A549 (cell line): ENCODE measurements at regions not wholly inside any gene's neighbourhood (a gene's known extent, or its start where the extent isn't known, plus 50 kb on each side); places are given as distances from the start of the nearest gene placed in this dataset.

Experiments
- ATAC-seq, 2 experiments: fragments of 200-7000 bp in 1 of 2; fragments of >200 bp in 1 of 2; cut with Nextera tagmentation in 1 of 2; cut with Tn5 transposase in 1 of 2; 3 replicates each; pipeline versions ENCODE4 v1.8.0 to v1.9.1; 2018 to 2020; ENCODE audit warnings: mild to moderate bottlenecking in 1 of 2, moderate library complexity in 1 of 2
- CTCF ChIA-PET: fragments of 300-600 bp; sonication (Branson Sonifier 250); formaldehyde crosslinking; extraction: SDS; loops from one replicate; lab custom pipeline; 2021; ENCODE audit warnings: antibody characterized with exemption, inconsistent platforms; lab: Yijun Ruan, JAX
- POLR2A ChIA-PET: fragments of 350-600 bp; formaldehyde crosslinking; extraction: SDS; loops from one replicate; lab custom pipeline; 2021; ENCODE audit warnings: antibody characterized with exemption, inconsistent platforms; lab: Yijun Ruan, JAX
- DNase-seq, 2 experiments: peaks; one replicate each; pipeline versions ENCODE4 v3.0.0 to v3.0.0-alpha.2; 2011 to 2016; ENCODE audit warnings: low read depth in 1 of 2, low spot score in 1 of 2
- FAIRE-seq: peaks from 2 replicates; lab custom pipeline; 2011; peaks lifted over from hg19 to GRCh38; lab: Jason Lieb, UNC
- H3K27ac ChIP-seq, 2 experiments: fragments of >200 bp; sonication (Bioruptor Twin); formaldehyde crosslinking; 3 replicates each; pipeline ENCODE4 v1.5.1; 2016 to 2017
- H3K4me1 ChIP-seq: fragments of >200 bp; sonication (Bioruptor Twin); formaldehyde crosslinking; 3 replicates; pipeline ENCODE4 v1.6.1; 2016
- H3K4me2 ChIP-seq: fragments of >200 bp; sonication (Bioruptor Twin); formaldehyde crosslinking; 3 replicates; pipeline ENCODE4 v1.6.1; 2016
- H3K4me3 ChIP-seq: fragments of >200 bp; sonication (Bioruptor Twin); formaldehyde crosslinking; 3 replicates; pipeline ENCODE4 v1.5.1; 2016
- H3K9me3 ChIP-seq: fragments of >200 bp; sonication (Bioruptor Twin); formaldehyde crosslinking; 3 replicates; pipeline ENCODE4 v1.6.1; 2016
- CBX8 ChIP-seq: fragments of 200-600 bp; sonication (generic); IDR thresholded peaks from 2 replicates; pipeline ENCODE4 v1.6.1; 2016
- EHF ChIP-seq: fragments of 250-450 bp; sonication (Bioruptor Pico); IDR thresholded peaks from 2 replicates; pipeline ENCODE4 v1.5.0; 2020; ENCODE audit warnings: mild to moderate bottlenecking
- ELK1 ChIP-seq: fragments of 150-350 bp; IDR thresholded peaks from 2 replicates; pipeline ENCODE4 v1.6.1; 2014; ENCODE audit warnings: low read depth, mild to moderate bottlenecking, low read length
- FOXS1 ChIP-seq: fragments of 250-450 bp; sonication (Bioruptor Pico); IDR thresholded peaks from 2 replicates; pipeline ENCODE4 v1.5.0; 2020; ENCODE audit warnings: mild to moderate bottlenecking, moderate library complexity
- HOXA7 ChIP-seq: fragments of 250-450 bp; sonication (Bioruptor Pico); IDR thresholded peaks from 2 replicates; pipeline ENCODE4 v1.5.0; 2020; ENCODE audit warnings: mild to moderate bottlenecking, moderate library complexity
- MAZ ChIP-seq: fragments of 150-350 bp; IDR thresholded peaks from 2 replicates; pipeline ENCODE4 v1.6.1; 2014; ENCODE audit warnings: antibody characterized with exemption, low read depth, low read length, borderline replicate concordance
- NR3C1 ChIP-seq: fragments of >200 bp; sonication (Bioruptor Twin); formaldehyde crosslinking; IDR thresholded peaks from 3 replicates; pipeline ENCODE4 v1.6.1; 2017
- PHF8 ChIP-seq: fragments of 200-600 bp; sonication (generic); IDR thresholded peaks from 2 replicates; pipeline ENCODE4 v1.6.1; 2016; ENCODE audit warnings: low read depth, mild to moderate bottlenecking, antibody characterized with exemption, moderate library complexity, borderline replicate concordance
- POLR2A ChIP-seq: IDR thresholded peaks from 2 replicates; pipeline ENCODE4 v1.6.1; 2012; ENCODE audit warnings: mild to moderate bottlenecking, low read length
- POLR2AphosphoS2 ChIP-seq: conservative IDR thresholded peaks from 2 replicates; pipeline ENCODE4 v1.6.1; 2012; ENCODE audit warnings: low read length, improper control_type of control experiment, inconsistent platforms
- RFX5 ChIP-seq: fragments of 450-650 bp; IDR thresholded peaks from 2 replicates; pipeline ENCODE4 v1.7.1; 2014; ENCODE audit warnings: antibody characterized with exemption, mild to moderate bottlenecking, moderate library complexity
- RNF2 ChIP-seq: fragments of 200-600 bp; sonication (generic); IDR thresholded peaks from 2 replicates; pipeline ENCODE4 v1.6.1; 2016; ENCODE audit warnings: low read depth, mild to moderate bottlenecking, antibody characterized with exemption, moderate library complexity, borderline replicate concordance
- TFCP2L1 ChIP-seq: fragments of 250-450 bp; sonication (Bioruptor Pico); IDR thresholded peaks from 2 replicates; pipeline ENCODE4 v1.5.0; 2021; ENCODE audit warnings: mild to moderate bottlenecking
- ZC3H11A ChIP-seq: fragments of 450-650 bp; IDR thresholded peaks from 2 replicates; pipeline ENCODE4 v1.6.1; 2014; ENCODE audit warnings: antibody characterized with exemption, mild to moderate bottlenecking
- ZSCAN20 ChIP-seq: fragments of 250-450 bp; sonication (Bioruptor Pico); IDR thresholded peaks from 2 replicates; pipeline ENCODE4 v1.8.0; 2022; ENCODE audit warnings: mild to moderate bottlenecking, moderate library complexity
- WGBS: methylation state at CpG from one replicate; pipeline ENCODE4 v1.1.6; 2017; ENCODE audit errors: missing lambda C conversion rate; 5-methylcytosine and 5-hydroxymethylcytosine counted together
- TF ChIP-seq, protein P1 (sequence below): fragments of >200 bp; sonication (Bioruptor Twin); formaldehyde crosslinking; IDR thresholded peaks from 3 replicates; pipeline ENCODE4 v1.6.1; 2016
- TF ChIP-seq, protein P2 (sequence below): fragments of >200 bp; sonication (Bioruptor Twin); formaldehyde crosslinking; IDR thresholded peaks from 3 replicates; pipeline ENCODE4 v1.5.1; 2016

DNA sequence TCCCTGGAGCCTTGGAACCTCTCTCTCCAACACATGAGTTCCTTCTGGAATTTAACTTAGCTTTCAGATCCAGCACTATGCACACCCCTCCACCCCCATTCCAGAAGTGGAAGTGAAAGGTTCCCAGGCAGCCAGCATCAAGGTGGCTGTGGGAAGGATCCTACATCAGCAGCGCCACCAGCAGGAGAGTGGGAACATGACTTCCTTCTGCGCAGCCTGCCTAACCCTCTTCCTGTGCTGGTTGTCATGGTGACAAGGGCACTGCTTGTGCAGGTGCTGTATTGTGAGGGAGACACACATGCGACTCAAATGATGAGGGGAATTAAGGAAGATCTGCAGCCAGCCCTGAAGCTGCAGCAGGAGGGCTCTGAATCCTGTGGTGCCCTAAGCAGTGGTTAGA lies 904.5 kb upstream of the API5 start:
- H3K4me3 ChIP-seq = no peak overlapping the region
- no peak for FAIRE-seq
- H3K27ac ChIP-seq = no peak overlapping the region
- WGBS = 0% methylated on average over 1 of the region's 3 CpGs
- no peaks in the 10 kb centered on the region for H3K4me1 ChIP-seq
- no peak for DNase-seq
- ChIA-PET POLR2A (no interaction called here), CTCF (no interaction called here)
- H3K9me3 ChIP-seq = no peaks in the 10 kb centered on the region
- H3K4me2 ChIP-seq = no peak overlapping the region
- no peak for TF ChIP-seq HOXA7 (CRISPR knock-in tag)
- no peak for TF ChIP-seq MAZ
- ATAC-seq = no peak

DNA sequence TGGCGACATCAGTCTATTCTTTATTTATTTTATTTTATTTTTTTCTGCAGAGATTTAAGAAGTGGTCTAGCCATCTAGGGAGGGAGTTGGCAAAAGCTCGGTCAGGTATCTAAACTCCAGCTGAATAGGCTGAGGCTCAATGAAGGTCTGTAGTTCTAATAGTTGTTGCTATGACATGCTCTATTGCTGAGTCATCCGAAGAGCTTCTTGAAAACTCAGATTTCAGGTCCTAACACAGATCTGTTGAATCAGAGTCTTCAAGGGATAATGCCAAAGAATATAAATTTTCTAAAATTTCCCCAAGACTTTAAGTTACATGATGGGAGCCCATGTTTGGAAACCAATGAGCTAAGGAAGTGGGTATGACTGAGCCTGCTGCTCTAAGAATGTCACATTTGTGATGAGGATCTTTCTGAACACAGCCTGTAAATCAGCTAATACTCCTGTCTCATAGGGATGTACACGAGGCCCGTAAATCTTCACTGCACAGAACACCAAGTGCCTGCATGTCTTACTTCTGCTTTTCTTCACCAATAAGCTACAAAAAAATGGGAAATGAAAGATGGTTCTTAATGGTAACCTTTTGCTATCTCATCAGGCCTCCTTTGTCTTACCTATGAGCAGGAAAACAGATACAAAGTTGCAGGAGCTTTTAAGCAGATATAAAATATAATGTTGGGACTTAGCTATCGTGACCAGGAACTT lies 901.4 kb upstream of the API5 start:
- WGBS = 2% methylated on average over 6 of the region's 6 CpGs
- ATAC-seq = no peak
- DNase-seq = no peak

DNA sequence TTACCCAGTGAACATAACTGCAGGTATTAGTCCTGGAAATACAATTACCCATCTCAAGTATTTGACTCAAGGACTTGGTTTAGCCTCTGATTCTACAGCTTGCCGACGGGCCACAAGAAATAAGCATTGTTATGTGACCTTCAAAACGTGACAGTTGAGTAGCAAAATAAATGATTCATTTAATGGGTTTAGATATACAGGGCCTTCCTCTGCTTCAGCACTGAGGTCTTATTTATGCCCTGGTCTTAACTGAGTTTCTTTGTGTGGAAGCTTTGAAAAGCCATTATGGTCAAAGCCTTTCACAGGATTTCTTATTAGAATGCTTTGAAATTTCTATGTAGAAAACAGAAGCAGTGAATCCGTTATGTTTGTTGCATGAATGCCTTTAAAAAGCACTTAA lies 899.2 kb upstream of the API5 start:
- TF ChIP-seq RFX5 = no peak
- no peak for TF ChIP-seq RNF2
- TF ChIP-seq TFCP2L1 = no peak
- TF ChIP-seq PHF8 = no peak
- TF ChIP-seq CBX8 = no peak
- TF ChIP-seq POLR2AphosphoS2 = no peak
- no peak for TF ChIP-seq ELK1
- TF ChIP-seq POLR2A = no peak
- TF ChIP-seq, protein P1, sequence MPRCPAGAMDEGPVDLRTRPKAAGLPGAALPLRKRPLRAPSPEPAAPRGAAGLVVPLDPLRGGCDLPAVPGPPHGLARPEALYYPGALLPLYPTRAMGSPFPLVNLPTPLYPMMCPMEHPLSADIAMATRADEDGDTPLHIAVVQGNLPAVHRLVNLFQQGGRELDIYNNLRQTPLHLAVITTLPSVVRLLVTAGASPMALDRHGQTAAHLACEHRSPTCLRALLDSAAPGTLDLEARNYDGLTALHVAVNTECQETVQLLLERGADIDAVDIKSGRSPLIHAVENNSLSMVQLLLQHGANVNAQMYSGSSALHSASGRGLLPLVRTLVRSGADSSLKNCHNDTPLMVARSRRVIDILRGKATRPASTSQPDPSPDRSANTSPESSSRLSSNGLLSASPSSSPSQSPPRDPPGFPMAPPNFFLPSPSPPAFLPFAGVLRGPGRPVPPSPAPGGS = no peak
- TF ChIP-seq EHF = no peak
- no peaks in the 10 kb centered on the region for H3K9me3 ChIP-seq
- 25% methylated on average over 4 of the region's 4 CpGs for WGBS
- ATAC-seq = no peak
- ChIA-PET CTCF (no interaction called here), POLR2A (no interaction called here)
- no peak for DNase-seq
- H3K4me1 ChIP-seq = no peaks in the 10 kb centered on the region
- H3K4me2 ChIP-seq = no peak overlapping the region
- no peak overlapping the region for H3K4me3 ChIP-seq
- FAIRE-seq = no peak
- H3K27ac ChIP-seq = no peak overlapping the region

More for the DNA sequence above, 901.4 kb upstream of the API5 start:
- Histone ChIP-seq H3K27ac (no peak overlapping the region), H3K4me2 (no peak overlapping the region)
- CTCF ChIA-PET = no interaction called here
- no peak for TF ChIP-seq TFCP2L1
- TF ChIP-seq ZSCAN20 (CRISPR knock-in tag) = no peak
- TF ChIP-seq, all 56 proteins: peak for 0
- no peaks in the 10 kb centered on the region for H3K4me1 ChIP-seq
- H3K9me3 ChIP-seq = no peaks in the 10 kb centered on the region
- FAIRE-seq = no peak
- POLR2A ChIA-PET = no interaction called here
- no peak overlapping the region for H3K4me3 ChIP-seq

- ChIA-PET POLR2A (no interaction called here), CTCF (no interaction called here)
- no peak for FAIRE-seq
- no peaks in the 10 kb centered on the region for H3K4me1 ChIP-seq
- H3K4me3 ChIP-seq = no peak overlapping the region
- no peaks in the 10 kb centered on the region for H3K9me3 ChIP-seq
- no peak overlapping the region for H3K27ac ChIP-seq
- ATAC-seq = no peak
- no peak for TF ChIP-seq FOXS1 (CRISPR knock-in tag)
- no peak for TF ChIP-seq ZC3H11A
- TF ChIP-seq NR3C1 = no peak
- TF ChIP-seq, protein P2, sequence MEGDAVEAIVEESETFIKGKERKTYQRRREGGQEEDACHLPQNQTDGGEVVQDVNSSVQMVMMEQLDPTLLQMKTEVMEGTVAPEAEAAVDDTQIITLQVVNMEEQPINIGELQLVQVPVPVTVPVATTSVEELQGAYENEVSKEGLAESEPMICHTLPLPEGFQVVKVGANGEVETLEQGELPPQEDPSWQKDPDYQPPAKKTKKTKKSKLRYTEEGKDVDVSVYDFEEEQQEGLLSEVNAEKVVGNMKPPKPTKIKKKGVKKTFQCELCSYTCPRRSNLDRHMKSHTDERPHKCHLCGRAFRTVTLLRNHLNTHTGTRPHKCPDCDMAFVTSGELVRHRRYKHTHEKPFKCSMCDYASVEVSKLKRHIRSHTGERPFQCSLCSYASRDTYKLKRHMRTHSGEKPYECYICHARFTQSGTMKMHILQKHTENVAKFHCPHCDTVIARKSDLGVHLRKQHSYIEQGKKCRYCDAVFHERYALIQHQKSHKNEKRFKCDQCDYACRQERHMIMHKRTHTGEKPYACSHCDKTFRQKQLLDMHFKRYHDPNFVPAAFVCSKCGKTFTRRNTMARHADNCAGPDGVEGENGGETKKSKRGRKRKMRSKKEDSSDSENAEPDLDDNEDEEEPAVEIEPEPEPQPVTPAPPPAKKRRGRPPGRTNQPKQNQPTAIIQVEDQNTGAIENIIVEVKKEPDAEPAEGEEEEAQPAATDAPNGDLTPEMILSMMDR = no peak
- TF ChIP-seq, all 56 proteins: peak for 0
- no peak for DNase-seq
- H3K4me2 ChIP-seq = no peak overlapping the region
Measured at GRCh38 chr11:42417691-42418090, 894.1 kb upstream of the API5 start.
